HG02840 (cell line): ENCODE measurements at regions not wholly inside any gene's neighbourhood (a gene's known extent, or its start where the extent isn't known, plus 50 kb on each side); places are given as distances from the start of the nearest gene placed in this dataset.
"Not testable (repeated sequence)": the region's sequence is repeated elsewhere in the genome, so short reads cannot be mapped to it uniquely, and the experiment has no call there.

Source experiments
- ATAC-seq: cut with Tn5 transposase; IDR thresholded peaks from one replicate; pipeline ENCODE4 v1.9.1; 2021; ENCODE audit warnings: mild to moderate bottlenecking, moderate library complexity, moderate number of reproducible peaks; ENCODE audit not compliant: unreplicated experiment, low FRiP score

- ATAC-seq, result no peak
Observed at GRCh38 chr10:65423043-65423442, 1502.8 kb upstream of the LRRTM3 start.

DNA sequence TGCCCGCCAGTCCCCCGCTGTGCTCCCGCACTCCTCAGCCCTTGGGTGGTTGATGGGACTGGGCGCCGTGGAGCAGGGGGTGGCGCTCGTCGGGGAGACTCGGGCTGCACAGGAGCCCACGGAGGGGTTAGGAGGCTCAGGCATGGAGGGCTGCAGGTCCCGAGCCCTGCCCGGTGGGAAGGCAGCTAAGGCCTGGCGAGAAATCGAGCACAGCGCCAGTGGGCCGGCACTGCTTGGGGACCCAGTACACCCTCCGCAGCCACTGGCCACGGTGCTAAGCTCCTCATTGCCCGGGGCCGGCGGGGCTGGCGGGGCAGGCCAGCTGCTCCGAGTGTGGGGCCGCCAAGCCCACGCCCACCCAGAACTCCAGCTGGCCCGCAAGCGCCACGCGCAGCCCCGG, 1496.5 kb upstream of the LRRTM3 start:
- ATAC-seq, result not testable (repeated sequence)

- ATAC-seq, result no peak
Observed at GRCh38 chr10:65430979-65431378, 1494.9 kb upstream of the LRRTM3 start.

DNA sequence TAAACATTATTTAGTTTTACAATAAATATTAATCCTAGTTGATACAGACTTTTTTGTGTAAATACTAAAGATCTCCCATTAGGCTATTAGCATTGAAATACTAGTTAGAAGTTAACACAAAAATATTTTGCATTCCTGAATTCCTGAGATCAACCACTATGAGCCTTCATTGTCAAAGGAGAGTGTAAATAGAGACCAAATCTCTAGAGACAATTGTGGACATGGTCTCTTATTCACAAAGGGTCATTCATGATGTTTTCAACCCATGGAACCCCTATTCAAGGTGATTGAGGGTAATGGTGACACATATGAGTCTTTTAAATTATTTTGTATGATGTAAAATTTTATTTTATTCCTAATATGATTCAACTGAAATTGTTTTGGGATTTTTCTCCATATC, 1454.8 kb upstream of the LRRTM3 start:
- ATAC-seq, result no peak

- no peak for ATAC-seq
Observed at GRCh38 chr10:65482848-65483247, 1443.0 kb upstream of the LRRTM3 start.

- ATAC-seq, result no peak
Observed at GRCh38 chr10:65491799-65492198, 1434.0 kb upstream of the LRRTM3 start.

DNA sequence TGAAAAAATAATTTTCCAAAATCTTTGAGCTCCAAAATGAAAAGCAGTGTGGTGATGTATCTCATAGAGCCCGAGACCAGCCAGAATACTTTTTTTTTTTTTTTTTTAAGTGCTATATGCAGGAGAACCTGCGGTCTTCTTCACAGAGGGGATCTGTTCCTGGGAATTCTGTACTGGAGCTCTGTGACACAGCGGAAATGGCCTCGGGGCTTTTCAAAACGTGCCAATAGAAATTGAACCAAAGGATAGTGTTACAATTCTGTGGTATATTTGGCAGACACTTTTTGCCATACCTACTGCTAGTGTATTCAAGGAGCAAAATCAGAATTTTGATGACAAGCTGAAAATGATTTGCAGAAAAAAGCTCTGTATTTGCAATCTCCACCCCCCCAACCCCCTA, 1429.3 kb upstream of the LRRTM3 start:
- ATAC-seq, result no peak

DNA sequence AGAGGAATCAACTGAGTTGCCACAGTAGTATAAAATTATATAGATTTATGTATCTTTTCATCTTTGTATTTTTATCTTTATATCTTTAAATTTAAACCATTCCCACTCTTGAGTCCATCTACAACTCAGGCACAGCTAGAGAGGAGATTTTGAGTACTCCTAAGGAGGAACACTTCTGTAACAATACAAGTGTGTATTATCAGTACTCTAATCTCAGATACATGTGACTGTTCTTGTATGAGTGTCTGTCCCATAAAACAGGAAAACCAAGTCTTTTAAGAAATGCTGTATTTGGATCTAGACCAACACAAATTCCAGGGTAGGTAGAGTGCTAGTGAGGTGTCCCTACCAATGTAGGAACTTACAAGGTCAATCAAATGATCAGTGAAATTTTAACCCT, 1428.0 kb upstream of the LRRTM3 start:
- ATAC-seq, result no peak

DNA sequence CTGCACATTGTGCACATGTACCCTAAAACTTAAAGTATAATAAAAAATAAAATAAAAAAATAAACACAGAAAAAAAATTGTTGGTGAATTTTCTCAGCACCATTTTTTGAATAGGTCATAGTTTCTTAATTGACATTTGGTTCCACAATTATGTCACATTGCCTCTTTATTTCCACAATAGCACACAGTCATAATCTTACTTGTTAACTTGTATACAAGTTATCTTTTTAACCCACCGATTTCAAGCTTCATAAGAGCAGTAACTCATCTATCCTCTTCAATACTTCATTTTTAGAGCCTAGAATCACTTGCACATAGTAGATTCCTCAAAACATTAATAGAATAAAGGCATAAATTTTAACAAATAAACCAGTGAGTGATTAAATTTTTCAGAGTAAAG, 1425.1 kb upstream of the LRRTM3 start:
- no peak for ATAC-seq

GRCh38 chr10:65501259-65501658, 1424.6 kb upstream of the LRRTM3 start:
- ATAC-seq, result no peak

GRCh38 chr10:65518379-65518778, 1407.5 kb upstream of the LRRTM3 start:
- ATAC-seq, result no peak

- ATAC-seq, result no peak
Observed at GRCh38 chr10:65528986-65529385, 1396.8 kb upstream of the LRRTM3 start.

GRCh38 chr10:65531545-65531944, 1394.3 kb upstream of the LRRTM3 start:
- ATAC-seq, result no peak

- ATAC-seq, result no peak
Observed at GRCh38 chr10:65534771-65535170, 1391.1 kb upstream of the LRRTM3 start.

GRCh38 chr10:65544756-65545155, 1381.1 kb upstream of the LRRTM3 start:
- no peak for ATAC-seq

DNA sequence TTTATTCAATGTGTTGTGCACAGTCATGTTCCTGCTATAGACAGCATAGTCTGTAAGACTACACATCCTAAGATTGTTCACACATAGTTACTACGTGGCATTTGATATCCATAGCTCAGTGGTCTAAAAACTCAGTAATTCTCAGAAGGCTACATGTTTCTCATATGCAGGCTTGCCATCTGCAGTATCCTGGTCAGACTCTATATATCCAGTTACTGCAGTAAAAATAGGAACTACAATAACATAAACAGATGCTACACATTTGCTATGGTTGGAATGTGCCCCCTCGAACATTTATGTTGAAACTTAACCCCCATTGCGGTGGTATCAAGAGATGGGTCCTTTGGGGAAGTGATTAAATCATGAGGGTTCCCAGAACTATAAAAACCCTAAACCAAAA, 1377.8 kb upstream of the LRRTM3 start:
- ATAC-seq, result no peak

GRCh38 chr10:65550761-65551160, 1375.1 kb upstream of the LRRTM3 start:
- no peak for ATAC-seq

DNA sequence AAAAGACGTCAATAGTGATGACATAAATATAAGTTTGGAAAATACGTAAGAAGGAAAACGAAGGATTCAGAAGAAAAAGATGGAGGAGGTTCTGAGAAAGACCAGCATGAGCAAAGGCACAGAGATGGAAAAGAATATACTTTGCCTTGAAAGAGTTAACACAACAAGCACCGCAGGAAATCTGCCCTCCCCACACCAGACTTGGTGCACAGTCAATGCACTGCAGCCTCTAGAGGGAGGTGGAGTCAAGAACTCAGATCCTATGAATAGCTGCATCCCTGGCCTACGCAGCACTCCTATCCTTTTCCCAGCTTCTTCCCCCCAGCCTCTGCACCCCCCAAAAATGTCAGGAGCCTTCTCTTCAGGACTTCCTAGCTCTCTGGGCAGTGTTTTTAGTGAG, 1370.6 kb upstream of the LRRTM3 start:
- no peak for ATAC-seq

DNA sequence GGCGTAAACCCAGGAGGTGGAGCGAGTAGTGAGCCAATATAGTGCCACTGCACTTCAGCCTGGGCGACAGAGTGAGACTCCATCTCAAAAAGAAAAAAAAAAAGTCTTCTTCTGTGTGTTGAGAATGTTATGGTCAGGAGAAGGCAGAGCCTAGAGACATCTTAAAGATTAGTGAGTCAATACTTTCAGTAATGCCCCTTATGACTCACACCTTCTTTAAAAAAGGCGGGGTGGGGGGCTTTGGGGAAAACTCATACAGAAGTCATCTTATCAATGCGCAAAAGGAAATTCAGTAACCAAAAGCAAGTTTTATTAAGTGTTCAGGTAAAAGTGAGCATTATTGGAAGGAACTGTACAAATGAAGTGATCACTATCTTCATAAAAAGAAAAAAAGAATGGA, 1369.8 kb upstream of the LRRTM3 start:
- ATAC-seq, result no peak

DNA sequence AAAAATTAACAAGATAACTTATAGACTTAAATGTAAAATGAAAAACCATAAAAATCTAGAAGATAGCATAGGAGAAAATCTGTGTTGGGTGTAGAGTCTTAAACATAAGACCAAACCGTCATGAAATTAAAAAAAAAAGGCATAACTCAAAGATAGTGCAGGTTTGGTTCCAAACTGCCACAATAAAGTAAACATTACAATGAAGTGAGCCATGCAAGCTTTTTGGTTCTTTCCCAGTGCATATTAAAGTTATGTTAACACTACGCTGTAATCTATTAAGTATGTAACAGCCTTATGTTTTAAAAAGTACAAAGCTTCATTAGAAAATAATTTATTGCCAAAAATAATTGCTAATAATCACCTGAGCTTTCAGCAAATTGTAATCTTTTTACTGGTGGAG, 1366.5 kb upstream of the LRRTM3 start:
- no peak for ATAC-seq

GRCh38 chr10:65565246-65565645, 1360.6 kb upstream of the LRRTM3 start:
- no peak for ATAC-seq

DNA sequence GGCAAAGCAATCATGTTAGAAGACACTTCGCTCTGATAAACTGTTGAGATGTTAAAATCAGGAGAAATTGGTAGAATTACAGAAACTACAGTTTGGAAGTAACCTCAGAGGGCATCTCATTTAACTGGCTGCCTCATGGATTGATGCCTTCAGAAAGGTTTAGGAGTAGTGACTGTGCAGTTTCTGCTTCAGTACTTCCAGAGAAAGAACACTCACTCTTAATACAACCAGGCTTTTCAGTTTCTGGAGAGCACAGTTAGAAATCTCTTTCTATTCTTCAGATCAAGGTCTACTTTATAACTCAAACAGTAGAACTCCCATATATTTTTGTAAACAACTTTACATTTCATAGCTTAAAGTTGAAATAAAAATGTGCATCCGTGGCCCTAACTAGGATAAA, 1358.9 kb upstream of the LRRTM3 start:
- no peak for ATAC-seq
